CD8-positive, alpha-beta memory T cell (primary cell): ENCODE measurements at regions not wholly inside any gene's neighbourhood (a gene's known extent, or its start where the extent isn't known, plus 50 kb on each side); places are given as distances from the start of the nearest gene placed in this dataset.

Source experiments
- CTCF ChIA-PET: fragments of 350-600 bp; sonication (Branson Sonifier 250); formaldehyde crosslinking; loops from one replicate; lab custom pipeline; 2021; ENCODE audit warnings: antibody characterized with exemption; lab: Charles Lee
- POLR2A ChIA-PET: fragments of 350-600 bp; sonication (Branson Sonifier 250); formaldehyde crosslinking; loops from one replicate; lab custom pipeline; 2021; ENCODE audit warnings: antibody characterized with exemption; lab: Charles Lee
- DNase-seq, 5 donors: peaks; one replicate each; pipeline versions ENCODE4 v3.0.0 to v3.0.0-alpha.2; 2020 to 2022; ENCODE audit warnings: mixed read lengths in 1 of 5
- H3K27ac ChIP-seq: one replicate; pipeline ENCODE4 v1.7.0; 2013; ENCODE audit warnings: low read depth, mild to moderate bottlenecking, low read length, moderate library complexity
- H3K27me3 ChIP-seq: 2 replicates; pipeline ENCODE4 v1.7.0; 2013; ENCODE audit warnings: low read length, mild to moderate bottlenecking; ENCODE audit not compliant: insufficient read depth, poor library complexity, severe bottlenecking
- H3K36me3 ChIP-seq: 2 replicates; pipeline ENCODE4 v1.7.0; 2013; ENCODE audit warnings: mild to moderate bottlenecking, low read length, moderate library complexity; ENCODE audit not compliant: insufficient read depth
- H3K4me1 ChIP-seq: 2 replicates; pipeline ENCODE4 v1.7.0; 2013; ENCODE audit warnings: mild to moderate bottlenecking, low read length, moderate library complexity; ENCODE audit not compliant: insufficient read depth
- H3K4me3 ChIP-seq: 2 replicates; pipeline ENCODE4 v1.7.0; 2013; ENCODE audit warnings: mild to moderate bottlenecking, low read length
- H3K9me3 ChIP-seq: 2 replicates; pipeline ENCODE4 v1.7.0; 2013; ENCODE audit warnings: mild to moderate bottlenecking, low read length
- H3K27ac Mint-ChIP-seq, 8 donors: one replicate each; pipeline ENCODE4 v1.8.0; 2020 to 2021; ENCODE audit warnings: mixed read lengths in 8 of 8, mild to moderate bottlenecking in 6 of 8, inconsistent platforms in 3 of 8, moderate library complexity in 3 of 8
- H3K27me3 Mint-ChIP-seq, 2 donors: one replicate each; pipeline ENCODE4 v1.8.0; 2020 to 2021; ENCODE audit warnings: mixed read lengths in 2 of 2, mild to moderate bottlenecking in 1 of 2, moderate library complexity in 1 of 2
- H3K36me3 Mint-ChIP-seq, 3 donors: one replicate each; pipeline ENCODE4 v1.8.0; 2020 to 2021; ENCODE audit warnings: mixed read lengths in 3 of 3, inconsistent platforms in 1 of 3, mild to moderate bottlenecking in 1 of 3
- H3K4me1 Mint-ChIP-seq, 3 donors: one replicate each; pipeline ENCODE4 v1.8.0; 2020 to 2021; ENCODE audit warnings: mixed read lengths in 3 of 3, inconsistent platforms in 1 of 3, mild to moderate bottlenecking in 1 of 3
- H3K4me3 Mint-ChIP-seq, 7 donors: one replicate each; pipeline ENCODE4 v1.8.0; 2020 to 2021; ENCODE audit warnings: mixed read lengths in 7 of 7, mild to moderate bottlenecking in 6 of 7, moderate library complexity in 4 of 7, inconsistent platforms in 2 of 7
- H3K9me3 Mint-ChIP-seq, 5 donors: one replicate each; pipeline ENCODE4 v1.8.0; 2020 to 2022; ENCODE audit warnings: mixed read lengths in 5 of 5, mild to moderate bottlenecking in 3 of 5, moderate library complexity in 2 of 5, inconsistent platforms in 1 of 5

GRCh38 chr5:117189784-117190183 lies 615.2 kb upstream of the SEMA6A start:
- H3K9me3 Mint-ChIP-seq: peaks cover 0 to 6% (median 4%) of the 10 kb centered on the region in 5 donors
- no peaks in the 10 kb centered on the region for H3K9me3 ChIP-seq
- no peaks in the 10 kb centered on the region for H3K4me1 ChIP-seq
- no peaks in the 10 kb centered on the region for H3K27me3 ChIP-seq
- H3K4me1 Mint-ChIP-seq: no peaks in the 10 kb centered on the region
- no peak overlapping the region for H3K4me3 Mint-ChIP-seq
- H3K36me3 Mint-ChIP-seq: no peaks in the 10 kb centered on the region
- no peak overlapping the region for H3K27ac Mint-ChIP-seq
- POLR2A ChIA-PET: no interaction called here
- H3K36me3 ChIP-seq: no peaks in the 10 kb centered on the region
- no peak overlapping the region for H3K4me3 ChIP-seq
- no peak for DNase-seq
- H3K27me3 Mint-ChIP-seq: no peaks in the 10 kb centered on the region
- CTCF ChIA-PET: no interaction called here
- no peak overlapping the region for H3K27ac ChIP-seq

GRCh38 chr5:117188211-117188610 lies 613.6 kb upstream of the SEMA6A start:
- Histone ChIP-seq H3K27ac (no peak overlapping the region), H3K9me3 (no peaks in the 10 kb centered on the region), H3K4me3 (no peak overlapping the region), H3K36me3 (no peaks in the 10 kb centered on the region), H3K4me1 (no peaks in the 10 kb centered on the region), H3K27me3 (no peaks in the 10 kb centered on the region)
- no peak overlapping the region for H3K27ac Mint-ChIP-seq
- no peak for DNase-seq
- CTCF ChIA-PET: no interaction called here
- H3K27me3 Mint-ChIP-seq: no peaks in the 10 kb centered on the region
- H3K9me3 Mint-ChIP-seq: peaks cover 0 to 7% (median 3%) of the 10 kb centered on the region in 5 donors
- H3K4me1 Mint-ChIP-seq: no peaks in the 10 kb centered on the region
- no peaks in the 10 kb centered on the region for H3K36me3 Mint-ChIP-seq
- no peak overlapping the region for H3K4me3 Mint-ChIP-seq
- POLR2A ChIA-PET: no interaction called here

- ChIA-PET CTCF (no interaction called here), POLR2A (no interaction called here)
- no peak overlapping the region for H3K4me3 Mint-ChIP-seq
- H3K4me3 ChIP-seq: no peak overlapping the region
- no peaks in the 10 kb centered on the region for H3K27me3 Mint-ChIP-seq
- no peaks in the 10 kb centered on the region for H3K9me3 ChIP-seq
- no peaks in the 10 kb centered on the region for H3K27me3 ChIP-seq
- no peak for DNase-seq
- H3K9me3 Mint-ChIP-seq: peaks cover 0 to 7% (median 0%) of the 10 kb centered on the region in 5 donors
- no peaks in the 10 kb centered on the region for H3K36me3 ChIP-seq
- H3K4me1 ChIP-seq: no peaks in the 10 kb centered on the region
- H3K27ac ChIP-seq: no peak overlapping the region
- no peaks in the 10 kb centered on the region for H3K36me3 Mint-ChIP-seq
- H3K4me1 Mint-ChIP-seq: no peaks in the 10 kb centered on the region
- no peak overlapping the region for H3K27ac Mint-ChIP-seq
Observed at GRCh38 chr5:117186751-117187150, 612.1 kb upstream of the SEMA6A start.

GRCh38 chr5:117183326-117183725 lies 608.7 kb upstream of the SEMA6A start:
- no peaks in the 10 kb centered on the region for H3K4me1 ChIP-seq
- no peaks in the 10 kb centered on the region for H3K4me1 Mint-ChIP-seq

GRCh38 chr5:117182104-117182503 lies 607.5 kb upstream of the SEMA6A start:
- H3K27me3 ChIP-seq: no peaks in the 10 kb centered on the region
- Mint-ChIP-seq H3K4me1 (no peaks in the 10 kb centered on the region), H3K36me3 (no peaks in the 10 kb centered on the region), H3K9me3 (peaks cover 0 to 12% (median 3%) of the 10 kb centered on the region in 5 donors), H3K4me3 (no peak overlapping the region), H3K27ac (no peak overlapping the region), H3K27me3 (peaks cover 0 to 1% of the 10 kb centered on the region in 2 donors)
- H3K36me3 ChIP-seq: no peaks in the 10 kb centered on the region
- DNase-seq: no peak
- H3K9me3 ChIP-seq: no peaks in the 10 kb centered on the region
- no peak overlapping the region for H3K27ac ChIP-seq
- CTCF ChIA-PET: no interaction called here
- POLR2A ChIA-PET: no interaction called here
- H3K4me3 ChIP-seq: no peak overlapping the region
- no peaks in the 10 kb centered on the region for H3K4me1 ChIP-seq

More at GRCh38 chr5:117183326-117183725, 608.7 kb upstream of the SEMA6A start:
- H3K9me3 ChIP-seq: no peaks in the 10 kb centered on the region
- Mint-ChIP-seq H3K4me3 (no peak overlapping the region), H3K27me3 (no peaks in the 10 kb centered on the region), H3K27ac (no peak overlapping the region), H3K9me3 (peaks cover 0 to 9% (median 3%) of the 10 kb centered on the region in 5 donors), H3K36me3 (no peaks in the 10 kb centered on the region)
- H3K27ac ChIP-seq: no peak overlapping the region
- no peaks in the 10 kb centered on the region for H3K27me3 ChIP-seq
- DNase-seq: no peak
- CTCF ChIA-PET: no interaction called here
- POLR2A ChIA-PET: no interaction called here
- no peak overlapping the region for H3K4me3 ChIP-seq
- no peaks in the 10 kb centered on the region for H3K36me3 ChIP-seq

- Histone ChIP-seq H3K27me3 (no peaks in the 10 kb centered on the region), H3K9me3 (no peaks in the 10 kb centered on the region), H3K4me3 (no peak overlapping the region), H3K27ac (no peak overlapping the region), H3K36me3 (no peaks in the 10 kb centered on the region), H3K4me1 (no peaks in the 10 kb centered on the region)
- no peak for DNase-seq
- Mint-ChIP-seq H3K4me1 (no peaks in the 10 kb centered on the region), H3K36me3 (no peaks in the 10 kb centered on the region), H3K27me3 (peaks cover 0 to 1% of the 10 kb centered on the region in 2 donors), H3K27ac (no peak overlapping the region), H3K4me3 (no peak overlapping the region), H3K9me3 (peaks cover 0 to 6% (median 3%) of the 10 kb centered on the region in 5 donors)
- CTCF ChIA-PET: no interaction called here
- POLR2A ChIA-PET: no interaction called here
Observed at GRCh38 chr5:117177302-117177701, 602.7 kb upstream of the SEMA6A start.

GRCh38 chr5:117165068-117165467 lies 590.4 kb upstream of the SEMA6A start:
- Histone ChIP-seq H3K4me1 (no peaks in the 10 kb centered on the region), H3K27ac (no peak overlapping the region), H3K9me3 (no peaks in the 10 kb centered on the region), H3K4me3 (no peak overlapping the region), H3K27me3 (no peaks in the 10 kb centered on the region), H3K36me3 (no peaks in the 10 kb centered on the region)
- H3K27me3 Mint-ChIP-seq: no peaks in the 10 kb centered on the region
- no peaks in the 10 kb centered on the region for H3K36me3 Mint-ChIP-seq
- POLR2A ChIA-PET: no interaction called here
- H3K9me3 Mint-ChIP-seq: peaks cover 0 to 28% (median 2%) of the 10 kb centered on the region in 5 donors
- no peak overlapping the region for H3K4me3 Mint-ChIP-seq
- H3K4me1 Mint-ChIP-seq: no peaks in the 10 kb centered on the region
- CTCF ChIA-PET: no interaction called here
- H3K27ac Mint-ChIP-seq: no peak overlapping the region
- DNase-seq: no peak

GRCh38 chr5:117161718-117162335 lies 587.2 kb upstream of the SEMA6A start:
- no peaks in the 10 kb centered on the region for H3K36me3 ChIP-seq
- Mint-ChIP-seq H3K4me3 (no peak overlapping the region), H3K9me3 (peaks cover 0 to 28% (median 3%) of the 10 kb centered on the region in 5 donors)

More at GRCh38 chr5:117161718-117162335, 587.2 kb upstream of the SEMA6A start:
- Histone ChIP-seq H3K27me3 (no peaks in the 10 kb centered on the region), H3K27ac (no peak overlapping the region), H3K9me3 (no peaks in the 10 kb centered on the region), H3K4me1 (no peaks in the 10 kb centered on the region), H3K4me3 (no peak overlapping the region)
- H3K27ac Mint-ChIP-seq: no peak overlapping the region
- ChIA-PET CTCF (no interaction called here), POLR2A (no interaction called here)
- DNase-seq: no peak
- no peaks in the 10 kb centered on the region for H3K36me3 Mint-ChIP-seq
- H3K4me1 Mint-ChIP-seq: no peaks in the 10 kb centered on the region
- H3K27me3 Mint-ChIP-seq: no peaks in the 10 kb centered on the region
